SK-N-SH (cell line): ENCODE measurements at regions not wholly inside any gene's neighbourhood (a gene's known extent, or its start where the extent isn't known, plus 50 kb on each side); places are given as distances from the start of the nearest gene placed in this dataset.

Source experiments
- CTCF ChIA-PET: fragments of 300-600, 350-600 bp; formaldehyde crosslinking; extraction: SDS; loops from one replicate; lab custom pipeline; 2021; lab: Yijun Ruan, JAX
- POLR2A ChIA-PET: fragments of 350-600 bp; sonication (Branson Sonifier 250); formaldehyde crosslinking; extraction: SDS; loops from one replicate; lab custom pipeline; 2020; ENCODE audit warnings: antibody characterized with exemption, inconsistent platforms; lab: Yijun Ruan, JAX
- DNase-seq: peaks from one replicate; pipeline ENCODE4 v3.0.0; 2012
- H2AFZ ChIP-seq: fragments of 200-600 bp; sonication (generic); 2 replicates; pipeline ENCODE4 v1.8.1; 2016; ENCODE audit warnings: antibody characterized with exemption, mild to moderate bottlenecking, low read depth
- H3F3A ChIP-seq: fragments of 200-600 bp; sonication (generic); replicated peaks from 2 replicates; pipeline ENCODE3; 2016; ENCODE audit warnings: antibody characterized with exemption, mild to moderate bottlenecking; ENCODE audit not compliant: insufficient read depth
- H3K27ac ChIP-seq, 2 experiments: fragments of 200-500 bp in 1 of 2; fragments of 200-600 bp in 1 of 2; sonication (Bioruptor generic) in 1 of 2; sonication (generic), shearing (Covaris generic) in 1 of 2; 2 replicates each; pipeline versions ENCODE4 v1.5.1 to v1.6.1; 2014 to 2016; ENCODE audit warnings: low read depth in 2 of 2, inconsistent platforms in 1 of 2, low read length in 1 of 2, mild to moderate bottlenecking in 1 of 2, mixed read lengths in 1 of 2
- H3K27me3 ChIP-seq: fragments of 200-600 bp; sonication (generic), shearing (Covaris generic); 2 replicates; pipeline ENCODE4 v1.6.1; 2016; ENCODE audit warnings: mixed run types; ENCODE audit not compliant: insufficient read depth
- H3K36me3 ChIP-seq, 2 experiments: fragments of 200-500 bp in 1 of 2; fragments of 200-600 bp in 1 of 2; sonication (Bioruptor generic) in 1 of 2; sonication (generic) in 1 of 2; replicated peaks in 1 of 2; 2 replicates each; pipeline versions ENCODE3 to v1.5.1; 2014 to 2016; ENCODE audit warnings: low read length in 1 of 2, mild to moderate bottlenecking in 1 of 2; ENCODE audit not compliant: insufficient read depth in 2 of 2, control insufficient read depth in 1 of 2
- H3K4me1 ChIP-seq, 2 experiments: fragments of 200-500 bp in 1 of 2; fragments of 200-600 bp in 1 of 2; sonication (Bioruptor generic) in 1 of 2; sonication (generic), shearing (Covaris generic) in 1 of 2; 2 replicates each; pipeline versions ENCODE4 v1.5.1 to v1.6.1; 2014 to 2016; ENCODE audit warnings: low read depth in 1 of 2, low read length in 1 of 2, mixed run types in 1 of 2; ENCODE audit not compliant: insufficient read depth in 2 of 2, control insufficient read depth in 1 of 2
- H3K4me2 ChIP-seq: fragments of 200-600 bp; sonication (generic), shearing (Covaris generic); 2 replicates; pipeline ENCODE4 v1.6.1; 2017; ENCODE audit warnings: mixed run types
- H3K4me3 ChIP-seq, 2 experiments: fragments of 200-500 bp in 1 of 2; fragments of 200-600 bp in 1 of 2; sonication (Bioruptor generic) in 1 of 2; sonication (generic), shearing (Covaris generic) in 1 of 2; 2 replicates each; pipeline versions ENCODE4 v1.5.1 to v1.8.1; 2014 to 2016; ENCODE audit warnings: low read depth in 2 of 2, inconsistent platforms in 1 of 2, low read length in 1 of 2, mild to moderate bottlenecking in 1 of 2, mixed read lengths in 1 of 2, moderate library complexity in 1 of 2
- H3K79me2 ChIP-seq: fragments of 200-600 bp; sonication (generic); 2 replicates; pipeline ENCODE4 v1.8.1; 2017; ENCODE audit warnings: mild to moderate bottlenecking; ENCODE audit not compliant: insufficient read depth
- H3K9ac ChIP-seq: fragments of 200-600 bp; sonication (generic); 2 replicates; pipeline ENCODE4 v1.6.1; 2017; ENCODE audit warnings: mixed run types
- H3K9me2 ChIP-seq: fragments of 200-600 bp; sonication (generic); 2 replicates; pipeline ENCODE4 v1.6.1; 2017; ENCODE audit warnings: mixed run types
- H3K9me3 ChIP-seq: fragments of 200-600 bp; sonication (generic); 2 replicates; pipeline ENCODE4 v1.6.1; 2017; ENCODE audit warnings: mixed run types, mild to moderate bottlenecking, moderate library complexity
- H4K20me1 ChIP-seq: fragments of 200-600 bp; sonication (generic); 2 replicates; pipeline ENCODE4 v1.6.1; 2017; ENCODE audit warnings: mild to moderate bottlenecking, mixed run types; ENCODE audit not compliant: insufficient read depth
- EP300 ChIP-seq, 2 experiments: IDR thresholded peaks; 2 replicates each; pipeline versions ENCODE4 v1.4.0 to v1.6.1; 2012; ENCODE audit warnings: borderline replicate concordance in 1 of 2, low read depth in 1 of 2, low read length in 1 of 2
- EZH2phosphoT487 ChIP-seq: fragments of 200-600 bp; sonication (generic); IDR thresholded peaks from 2 replicates; pipeline ENCODE4 v1.6.1; 2017; ENCODE audit warnings: low read depth, mixed run types, mild to moderate bottlenecking, antibody characterized with exemption, moderate library complexity, borderline replicate concordance
- FOSL2 ChIP-seq: IDR thresholded peaks from 2 replicates; pipeline ENCODE4 v1.4.0; 2012; ENCODE audit warnings: low read depth, mild to moderate bottlenecking, moderate library complexity, borderline replicate concordance
- FOXM1 ChIP-seq: IDR thresholded peaks from 2 replicates; pipeline ENCODE4 v1.4.0; 2012; ENCODE audit warnings: low read depth, mild to moderate bottlenecking
- GABPA ChIP-seq: IDR thresholded peaks from 2 replicates; pipeline ENCODE4 v1.4.0; 2012; ENCODE audit warnings: low read depth, mild to moderate bottlenecking
- GATA2 ChIP-seq: sonication (generic); formaldehyde crosslinking; IDR thresholded peaks from 2 replicates; pipeline ENCODE4 v1.5.0; 2020; ENCODE audit warnings: mild to moderate bottlenecking, missing genetic modification reagents
- JUND ChIP-seq: IDR thresholded peaks from 2 replicates; pipeline ENCODE4 v1.4.0; 2012
- NRF1 ChIP-seq: IDR thresholded peaks from 2 replicates; pipeline ENCODE4 v1.6.1; 2012; ENCODE audit warnings: low read depth, mild to moderate bottlenecking, low read length
- POLR2AphosphoS5 ChIP-seq: IDR thresholded peaks from 2 replicates; pipeline ENCODE4 v1.6.1; 2012; ENCODE audit warnings: low read depth, low read length
- RAD21 ChIP-seq: IDR thresholded peaks from 2 replicates; pipeline ENCODE4 v1.6.1; 2012; ENCODE audit warnings: mild to moderate bottlenecking, low read length
- RCOR1 ChIP-seq: fragments of 150-350 bp; IDR thresholded peaks from 2 replicates; pipeline ENCODE4 v1.6.1; 2017; ENCODE audit warnings: antibody characterized with exemption, low read length
- RXRA ChIP-seq: IDR thresholded peaks from 2 replicates; pipeline ENCODE4 v1.4.0; 2012; ENCODE audit warnings: low read depth, mild to moderate bottlenecking, borderline replicate concordance
- SMC3 ChIP-seq: IDR thresholded peaks from 2 replicates; pipeline ENCODE4 v1.6.1; 2012; ENCODE audit warnings: low read depth, low read length, improper control_type of control experiment
- TAF1 ChIP-seq: IDR thresholded peaks from 2 replicates; pipeline ENCODE4 v1.6.1; 2012; ENCODE audit warnings: low read depth, mild to moderate bottlenecking, low read length, moderate library complexity, borderline replicate concordance
- TCF12 ChIP-seq: IDR thresholded peaks from 2 replicates; pipeline ENCODE4 v1.4.0; 2012
- TEAD4 ChIP-seq: IDR thresholded peaks from 2 replicates; pipeline ENCODE4 v1.4.0; 2012; ENCODE audit warnings: mild to moderate bottlenecking, borderline replicate concordance; ENCODE audit not compliant: insufficient read depth
- WGBS: methylation state at CpG from one replicate; pipeline ENCODE4 v1.1.6; 2017; ENCODE audit warnings: low lambda C conversion rate; 5-methylcytosine and 5-hydroxymethylcytosine counted together
- TF ChIP-seq, protein P1 (sequence below): fragments of 200-600 bp; sonication (generic); IDR thresholded peaks from 2 replicates; pipeline ENCODE4 v1.6.1; 2017; ENCODE audit warnings: antibody characterized with exemption, mild to moderate bottlenecking, moderate library complexity
- TF ChIP-seq, protein P2 (sequence below): IDR thresholded peaks from 2 replicates; pipeline ENCODE4 v1.4.0; 2012; ENCODE audit warnings: low read depth
- TF ChIP-seq, protein P3 (sequence below): IDR thresholded peaks from 2 replicates; pipeline ENCODE4; 2012

DNA sequence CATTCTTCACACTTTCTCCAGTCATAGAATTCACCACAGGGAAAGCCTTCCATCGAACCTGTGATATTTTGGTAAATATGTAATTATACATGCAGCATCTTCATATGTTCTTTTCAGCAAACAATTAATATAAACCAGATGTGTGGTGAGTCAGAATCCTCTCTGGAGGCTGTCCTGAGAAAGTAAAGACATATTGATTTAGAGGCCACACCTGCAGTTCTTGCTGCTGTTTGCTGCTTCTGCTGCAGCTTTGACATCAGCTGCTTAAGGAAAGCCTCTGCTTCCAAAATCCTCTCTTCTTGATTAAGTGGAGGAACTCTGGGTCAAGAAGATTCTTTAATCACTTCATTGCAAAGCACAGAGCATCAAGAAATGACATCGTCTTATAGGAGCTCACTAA lies 568.8 kb upstream of the ZEB2 start:
- no peaks in the 10 kb centered on the region for H3K27me3 ChIP-seq
- no peak overlapping the region for H2AFZ ChIP-seq
- ChIA-PET POLR2A (no interaction called here), CTCF (no interaction called here)
- no peaks in the 10 kb centered on the region for H3K9me3 ChIP-seq
- 83% methylated on average over 2 of the region's 2 CpGs for WGBS
- H4K20me1 ChIP-seq: no peaks in the 10 kb centered on the region
- no peak overlapping the region for H3K4me3 ChIP-seq
- H3K4me2 ChIP-seq: no peak overlapping the region
- H3K4me1 ChIP-seq: peaks cover 0 to 17% of the 10 kb centered on the region in 2 experiments; a peak in 3 of 4 replicates
- H3K79me2 ChIP-seq: no peaks in the 10 kb centered on the region
- peaks cover 25% of the 10 kb centered on the region for H3F3A ChIP-seq
- TF ChIP-seq, protein P1, sequence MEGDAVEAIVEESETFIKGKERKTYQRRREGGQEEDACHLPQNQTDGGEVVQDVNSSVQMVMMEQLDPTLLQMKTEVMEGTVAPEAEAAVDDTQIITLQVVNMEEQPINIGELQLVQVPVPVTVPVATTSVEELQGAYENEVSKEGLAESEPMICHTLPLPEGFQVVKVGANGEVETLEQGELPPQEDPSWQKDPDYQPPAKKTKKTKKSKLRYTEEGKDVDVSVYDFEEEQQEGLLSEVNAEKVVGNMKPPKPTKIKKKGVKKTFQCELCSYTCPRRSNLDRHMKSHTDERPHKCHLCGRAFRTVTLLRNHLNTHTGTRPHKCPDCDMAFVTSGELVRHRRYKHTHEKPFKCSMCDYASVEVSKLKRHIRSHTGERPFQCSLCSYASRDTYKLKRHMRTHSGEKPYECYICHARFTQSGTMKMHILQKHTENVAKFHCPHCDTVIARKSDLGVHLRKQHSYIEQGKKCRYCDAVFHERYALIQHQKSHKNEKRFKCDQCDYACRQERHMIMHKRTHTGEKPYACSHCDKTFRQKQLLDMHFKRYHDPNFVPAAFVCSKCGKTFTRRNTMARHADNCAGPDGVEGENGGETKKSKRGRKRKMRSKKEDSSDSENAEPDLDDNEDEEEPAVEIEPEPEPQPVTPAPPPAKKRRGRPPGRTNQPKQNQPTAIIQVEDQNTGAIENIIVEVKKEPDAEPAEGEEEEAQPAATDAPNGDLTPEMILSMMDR: no peak
- TF ChIP-seq EP300 (IDR thresholded peaks at IDR 0.05; ENCODE audit: borderline replicate concordance in 1 of 2, low read depth in 1 of 2, low read length in 1 of 2) (peak in 1 of 2 experiments; percentile 66; a peak in 1 of 4 replicates), NRF1 (no peak), RCOR1 (no peak), GATA2 (CRISPR knock-in tag) (no peak), JUND (peak; percentile 75), SMC3 (no peak), RXRA (peak; percentile 24; the same call in 1 of the 2 replicates), TEAD4 (0 out of 2 replicates have a peak, but pooled peaks have one; percentile 15), TCF12 (peak; percentile 97), TAF1 (no peak), FOSL2 (peak; percentile 61; the same call in 1 of the 2 replicates), GABPA (no peak), RAD21 (no peak), EZH2phosphoT487 (no peak), POLR2AphosphoS5 (peak; percentile 63; the same call in 1 of the 2 replicates), FOXM1 (no peak)
- TF ChIP-seq, protein P2, sequence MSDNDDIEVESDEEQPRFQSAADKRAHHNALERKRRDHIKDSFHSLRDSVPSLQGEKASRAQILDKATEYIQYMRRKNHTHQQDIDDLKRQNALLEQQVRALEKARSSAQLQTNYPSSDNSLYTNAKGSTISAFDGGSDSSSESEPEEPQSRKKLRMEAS: no peak
- TF ChIP-seq, protein P3, sequence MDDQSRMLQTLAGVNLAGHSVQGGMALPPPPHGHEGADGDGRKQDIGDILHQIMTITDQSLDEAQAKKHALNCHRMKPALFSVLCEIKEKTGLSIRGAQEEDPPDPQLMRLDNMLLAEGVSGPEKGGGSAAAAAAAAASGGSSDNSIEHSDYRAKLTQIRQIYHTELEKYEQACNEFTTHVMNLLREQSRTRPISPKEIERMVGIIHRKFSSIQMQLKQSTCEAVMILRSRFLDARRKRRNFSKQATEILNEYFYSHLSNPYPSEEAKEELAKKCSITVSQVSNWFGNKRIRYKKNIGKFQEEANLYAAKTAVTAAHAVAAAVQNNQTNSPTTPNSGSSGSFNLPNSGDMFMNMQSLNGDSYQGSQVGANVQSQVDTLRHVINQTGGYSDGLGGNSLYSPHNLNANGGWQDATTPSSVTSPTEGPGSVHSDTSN: peak; percentile 83
- no peak overlapping the region for H3K9ac ChIP-seq
- H3K36me3 ChIP-seq: no peaks in the 10 kb centered on the region
- no peaks in the 10 kb centered on the region for H3K9me2 ChIP-seq
- H3K27ac ChIP-seq: peak overlapping the region in 1 of 2 experiments; percentile 83; a peak in 2 of 4 replicates
- no peak for DNase-seq
